Activated naive CD4-positive, alpha-beta T cell treated with anti-CD3 and anti-CD28 coated beads for 36 hours (primary cell): ENCODE measurements at regions not wholly inside any gene's neighbourhood (a gene's known extent, or its start where the extent isn't known, plus 50 kb on each side); places are given as distances from the start of the nearest gene placed in this dataset.
"Not testable (repeated sequence)": the region's sequence is repeated elsewhere in the genome, so short reads cannot be mapped to it uniquely, and the experiment has no call there.

Source experiments
- CTCF ChIA-PET: fragments of 350-600 bp; sonication (Branson Sonifier 250); formaldehyde crosslinking; loops from one replicate; lab custom pipeline; 2021; ENCODE audit warnings: antibody characterized with exemption; lab: Charles Lee
- DNase-seq: peaks from one replicate; pipeline ENCODE4 v3.0.0-alpha.2; 2020
- H3K27ac Mint-ChIP-seq: one replicate; pipeline ENCODE4 v1.8.0; 2021; ENCODE audit warnings: mild to moderate bottlenecking, mixed read lengths
- H3K27me3 Mint-ChIP-seq: one replicate; pipeline ENCODE4 v1.8.0; 2021; ENCODE audit warnings: low read depth, mixed read lengths
- H3K36me3 Mint-ChIP-seq: one replicate; pipeline ENCODE4 v1.8.0; 2021; ENCODE audit warnings: low read depth, mixed read lengths
- H3K4me1 Mint-ChIP-seq: one replicate; pipeline ENCODE4 v1.8.0; 2021; ENCODE audit warnings: low read depth, mixed read lengths
- H3K4me3 Mint-ChIP-seq: one replicate; pipeline ENCODE4 v1.8.0; 2021; ENCODE audit warnings: mild to moderate bottlenecking, moderate library complexity, mixed read lengths
- H3K9me3 Mint-ChIP-seq: one replicate; pipeline ENCODE4 v1.8.0; 2021; ENCODE audit warnings: mixed read lengths
- intact Hi-C: fragments of 100-400 bp; cut with micrococcal nuclease; formaldehyde crosslinking; loops from one replicate; pipeline ENCODE4 v1.15.1; 2023

DNA sequence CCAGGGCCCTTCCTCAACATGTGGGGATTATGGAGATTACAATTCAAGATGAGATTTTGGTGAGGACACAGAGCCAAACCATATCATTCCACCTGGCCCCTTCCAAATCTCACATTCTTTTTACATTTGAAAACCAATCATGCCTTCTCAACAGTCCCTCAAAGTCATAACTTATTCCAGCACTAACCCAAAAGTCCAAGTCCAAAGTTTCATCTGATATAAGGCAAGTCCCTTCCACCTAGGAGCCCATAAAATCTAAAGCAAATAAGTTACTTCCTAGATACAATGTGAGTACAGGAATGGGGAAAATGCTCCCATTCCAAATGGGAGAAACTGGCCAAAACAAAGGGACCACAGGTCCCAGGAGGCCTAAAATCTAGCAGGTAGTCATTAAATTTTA, 309.5 kb upstream of the SLITRK3 start:
- intact Hi-C loops = no loop called here
- CTCF ChIA-PET = no interaction called here
- Mint-ChIP-seq H3K27me3 (no peaks in the 10 kb centered on the region), H3K36me3 (no peaks in the 10 kb centered on the region), H3K4me3 (no peak overlapping the region), H3K9me3 (peaks cover 8% of the 10 kb centered on the region), H3K4me1 (no peaks in the 10 kb centered on the region), H3K27ac (no peak overlapping the region)
- DNase-seq = no peak

DNA sequence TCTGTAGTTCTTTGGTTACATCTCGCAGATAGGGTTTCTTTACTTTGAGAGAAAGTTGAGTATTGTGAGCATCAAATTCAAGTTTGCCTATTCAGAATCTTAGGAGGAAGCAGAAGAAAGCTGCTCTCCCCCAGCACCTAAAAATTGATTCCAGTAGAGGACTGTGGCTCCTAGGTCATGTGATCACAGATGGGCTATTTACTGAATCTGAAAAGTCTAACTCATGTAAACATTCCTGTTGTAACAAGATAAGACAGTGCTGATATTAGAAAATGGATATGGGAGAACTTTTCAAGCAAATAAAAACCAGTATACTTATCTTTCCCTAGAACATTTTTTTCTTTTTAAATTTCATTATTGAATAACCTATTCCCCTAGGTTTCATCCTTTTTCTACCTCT, 308.4 kb upstream of the SLITRK3 start:
- CTCF ChIA-PET = no interaction called here
- Mint-ChIP-seq H3K27me3 (no peaks in the 10 kb centered on the region), H3K27ac (no peak overlapping the region), H3K4me1 (no peaks in the 10 kb centered on the region), H3K36me3 (no peaks in the 10 kb centered on the region), H3K9me3 (peaks cover 8% of the 10 kb centered on the region), H3K4me3 (no peak overlapping the region)
- intact Hi-C loops = no loop called here
- no peak for DNase-seq

DNA sequence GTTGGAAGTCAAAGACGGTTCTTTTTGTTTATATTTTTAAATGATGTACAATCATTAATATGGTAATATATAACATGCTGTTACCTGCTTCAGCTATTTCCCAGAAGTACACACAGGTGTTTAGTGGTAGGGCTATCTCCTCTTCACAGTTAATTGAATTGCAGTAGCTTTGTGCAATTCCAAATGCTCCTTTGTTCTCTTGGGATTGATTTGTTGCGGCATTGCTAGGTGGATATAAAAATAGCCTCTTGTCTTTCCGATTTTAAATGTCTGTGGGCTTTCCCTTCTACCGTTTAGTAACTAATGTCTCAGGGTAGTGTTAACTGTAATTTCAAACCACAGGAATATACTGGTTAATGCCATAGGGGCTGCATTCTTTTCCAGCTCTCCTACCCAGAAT, 307.6 kb upstream of the SLITRK3 start:
- Mint-ChIP-seq H3K4me3 (no peak overlapping the region), H3K36me3 (no peaks in the 10 kb centered on the region), H3K27ac (no peak overlapping the region), H3K27me3 (no peaks in the 10 kb centered on the region), H3K4me1 (no peaks in the 10 kb centered on the region), H3K9me3 (peaks cover 8% of the 10 kb centered on the region)
- no peak for DNase-seq
- intact Hi-C loops = no loop called here
- CTCF ChIA-PET = no interaction called here

DNA sequence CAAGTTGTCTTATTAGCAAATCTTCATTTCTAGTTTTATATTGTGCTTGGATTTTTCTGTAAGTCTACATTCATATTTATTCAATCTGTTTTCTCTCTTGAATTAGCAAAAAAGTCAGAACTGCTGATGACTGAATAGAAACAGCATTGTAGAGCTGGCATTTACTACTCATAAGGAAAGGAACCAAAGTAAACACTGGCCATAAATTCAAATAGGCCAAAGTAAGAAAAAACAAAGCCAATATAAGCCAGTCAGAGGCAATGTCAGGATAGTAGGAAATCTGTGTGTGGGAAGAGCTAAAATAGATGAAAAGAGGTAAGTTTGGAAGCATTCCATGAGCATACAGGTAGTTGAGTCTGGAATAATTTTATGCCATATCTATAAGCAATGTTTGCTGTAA, 307.2 kb upstream of the SLITRK3 start:
- Mint-ChIP-seq H3K36me3 (no peaks in the 10 kb centered on the region), H3K9me3 (peaks cover 8% of the 10 kb centered on the region), H3K27ac (no peak overlapping the region), H3K27me3 (no peaks in the 10 kb centered on the region), H3K4me1 (no peaks in the 10 kb centered on the region), H3K4me3 (no peak overlapping the region)
- DNase-seq = no peak
- CTCF ChIA-PET = no interaction called here
- intact Hi-C loops = no loop called here

DNA sequence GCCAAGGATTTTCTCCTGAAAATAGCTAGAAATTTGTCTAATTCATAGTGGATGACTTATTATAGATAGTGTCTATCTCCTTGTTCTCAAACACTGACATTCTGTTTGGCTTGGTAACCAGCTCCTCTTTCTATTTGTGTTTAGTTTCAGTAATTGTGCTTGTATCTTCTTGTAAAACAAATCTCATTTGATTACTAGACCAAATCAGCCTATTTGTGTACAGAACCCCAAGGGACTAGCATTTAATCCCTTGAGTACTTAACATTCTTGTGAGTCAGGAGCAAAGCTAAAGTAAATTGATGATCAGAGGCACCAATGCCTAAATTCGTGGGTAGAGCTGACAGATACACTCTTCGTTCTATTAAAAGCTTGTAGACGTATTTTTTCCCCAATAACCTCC, 306.5 kb upstream of the SLITRK3 start:
- peaks cover 8% of the 10 kb centered on the region for H3K9me3 Mint-ChIP-seq
- no peaks in the 10 kb centered on the region for H3K4me1 Mint-ChIP-seq

DNA sequence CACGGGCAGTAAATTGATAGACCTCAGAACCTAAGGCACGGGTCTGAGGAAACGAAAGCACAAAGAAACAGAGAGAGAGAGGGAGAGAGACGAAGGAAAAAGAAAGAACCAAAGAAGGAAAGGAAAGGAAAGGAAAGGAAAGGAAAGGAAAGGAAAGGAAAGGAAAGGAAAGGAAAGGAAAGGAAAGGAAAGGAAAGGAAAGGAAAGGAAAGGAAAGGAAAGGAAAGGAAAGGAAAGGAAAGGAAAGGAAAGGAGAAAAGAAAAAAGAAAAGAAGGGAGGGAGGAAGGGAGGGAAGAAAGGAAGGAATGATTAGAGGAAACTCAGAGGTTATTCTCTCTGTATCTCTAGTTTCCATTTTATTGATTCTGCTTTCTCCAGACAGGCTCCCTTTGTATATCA, 302.6 kb upstream of the SLITRK3 start:
- H3K9me3 Mint-ChIP-seq, H3K27me3 Mint-ChIP-seq, CTCF ChIA-PET, H3K4me1 Mint-ChIP-seq, H3K4me3 Mint-ChIP-seq, DNase-seq, H3K27ac Mint-ChIP-seq, H3K36me3 Mint-ChIP-seq, intact Hi-C loops: not testable (repeated sequence)

More for the DNA sequence above, 306.5 kb upstream of the SLITRK3 start:
- no peak for DNase-seq
- no peaks in the 10 kb centered on the region for H3K36me3 Mint-ChIP-seq
- intact Hi-C loops = no loop called here
- no peak overlapping the region for H3K4me3 Mint-ChIP-seq
- H3K27me3 Mint-ChIP-seq = no peaks in the 10 kb centered on the region
- CTCF ChIA-PET = interaction anchor here (0.9 kb wide), 1 partner anchor 9 kb away, joined by 4 read pairs; no protein-coding TSS in a partner anchor
- no peak overlapping the region for H3K27ac Mint-ChIP-seq

- no peaks in the 10 kb centered on the region for H3K36me3 Mint-ChIP-seq
- no peak overlapping the region for H3K27ac Mint-ChIP-seq
- no peak for DNase-seq
- no peak overlapping the region for H3K4me3 Mint-ChIP-seq
- H3K9me3 Mint-ChIP-seq = peaks cover 18% of the 10 kb centered on the region
- CTCF ChIA-PET = no interaction called here
- no peaks in the 10 kb centered on the region for H3K27me3 Mint-ChIP-seq
- intact Hi-C loops = no loop called here
- no peaks in the 10 kb centered on the region for H3K4me1 Mint-ChIP-seq
Observed at GRCh38 chr3:165491487-165491886, 295.3 kb upstream of the SLITRK3 start.

GRCh38 chr3:165476399-165477060, 280.3 kb upstream of the SLITRK3 start:
- H3K27me3 Mint-ChIP-seq = no peaks in the 10 kb centered on the region
- H3K4me1 Mint-ChIP-seq = no peaks in the 10 kb centered on the region
- CTCF ChIA-PET = no interaction called here
- DNase-seq = no peak
- intact Hi-C loops = no loop called here
- H3K27ac Mint-ChIP-seq = no peak overlapping the region
- no peaks in the 10 kb centered on the region for H3K36me3 Mint-ChIP-seq
- peaks cover 1% of the 10 kb centered on the region for H3K9me3 Mint-ChIP-seq
- H3K4me3 Mint-ChIP-seq = no peak overlapping the region

DNA sequence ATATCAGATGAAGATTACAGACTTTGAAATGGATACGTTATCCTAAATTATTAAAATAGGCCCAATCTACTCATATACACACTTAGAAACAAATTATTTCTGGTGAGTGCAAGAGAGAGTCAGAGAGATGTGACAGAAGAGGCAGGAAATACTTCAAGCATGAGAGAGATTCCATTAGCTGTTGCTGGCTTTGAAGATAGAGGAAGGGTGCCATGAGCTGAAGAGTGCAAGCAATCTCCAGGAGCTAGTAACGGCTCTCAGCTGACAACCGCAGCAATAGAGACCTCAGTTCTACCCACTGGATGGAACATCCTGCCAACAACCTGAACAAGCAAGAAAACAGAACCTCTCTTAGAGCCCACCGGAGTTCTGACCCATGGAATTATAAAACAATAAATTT, 270.7 kb upstream of the SLITRK3 start:
- H3K27me3 Mint-ChIP-seq = no peaks in the 10 kb centered on the region
- H3K4me3 Mint-ChIP-seq = no peak overlapping the region
- intact Hi-C loops = no loop called here
- H3K4me1 Mint-ChIP-seq = no peaks in the 10 kb centered on the region
- CTCF ChIA-PET = no interaction called here
- peaks cover 8% of the 10 kb centered on the region for H3K9me3 Mint-ChIP-seq
- no peak overlapping the region for H3K27ac Mint-ChIP-seq
- H3K36me3 Mint-ChIP-seq = no peaks in the 10 kb centered on the region
- DNase-seq = no peak

DNA sequence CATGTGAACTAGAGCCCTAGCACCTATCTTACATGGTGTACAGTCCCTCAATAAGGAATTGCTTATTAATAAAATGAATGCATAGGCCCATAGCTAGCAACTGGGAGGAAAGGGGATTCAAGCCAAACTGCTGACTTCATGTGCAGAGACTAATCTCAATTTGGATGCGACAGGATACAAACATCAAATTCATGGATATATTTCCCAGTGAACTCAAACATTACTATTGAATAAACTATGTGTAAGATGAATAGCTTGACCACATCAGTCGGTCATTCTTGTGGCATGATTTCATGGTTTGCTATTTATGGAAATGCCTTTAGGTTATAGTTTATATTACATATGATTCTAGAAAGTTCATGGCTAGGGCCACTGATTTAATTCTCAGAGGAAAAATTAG, 268.6 kb upstream of the SLITRK3 start:
- H3K27ac Mint-ChIP-seq = no peak overlapping the region
- H3K4me1 Mint-ChIP-seq = no peaks in the 10 kb centered on the region
- H3K27me3 Mint-ChIP-seq = no peaks in the 10 kb centered on the region
- intact Hi-C loops = no loop called here
- no peak overlapping the region for H3K4me3 Mint-ChIP-seq
- CTCF ChIA-PET = no interaction called here
- no peak for DNase-seq
- H3K9me3 Mint-ChIP-seq = peaks cover 3% of the 10 kb centered on the region
- H3K36me3 Mint-ChIP-seq = no peaks in the 10 kb centered on the region

- Mint-ChIP-seq H3K4me3 (no peak overlapping the region), H3K27me3 (no peaks in the 10 kb centered on the region), H3K36me3 (no peaks in the 10 kb centered on the region), H3K9me3 (peaks cover 2% of the 10 kb centered on the region), H3K4me1 (no peaks in the 10 kb centered on the region), H3K27ac (no peak overlapping the region)
- intact Hi-C loops = no loop called here
- CTCF ChIA-PET = interaction anchor here (0.7 kb wide), 1 partner anchor 1576 kb away, joined by 3 read pairs; no protein-coding TSS in a partner anchor
- no peak for DNase-seq
Observed at GRCh38 chr3:165463531-165463930, 267.3 kb upstream of the SLITRK3 start.

DNA sequence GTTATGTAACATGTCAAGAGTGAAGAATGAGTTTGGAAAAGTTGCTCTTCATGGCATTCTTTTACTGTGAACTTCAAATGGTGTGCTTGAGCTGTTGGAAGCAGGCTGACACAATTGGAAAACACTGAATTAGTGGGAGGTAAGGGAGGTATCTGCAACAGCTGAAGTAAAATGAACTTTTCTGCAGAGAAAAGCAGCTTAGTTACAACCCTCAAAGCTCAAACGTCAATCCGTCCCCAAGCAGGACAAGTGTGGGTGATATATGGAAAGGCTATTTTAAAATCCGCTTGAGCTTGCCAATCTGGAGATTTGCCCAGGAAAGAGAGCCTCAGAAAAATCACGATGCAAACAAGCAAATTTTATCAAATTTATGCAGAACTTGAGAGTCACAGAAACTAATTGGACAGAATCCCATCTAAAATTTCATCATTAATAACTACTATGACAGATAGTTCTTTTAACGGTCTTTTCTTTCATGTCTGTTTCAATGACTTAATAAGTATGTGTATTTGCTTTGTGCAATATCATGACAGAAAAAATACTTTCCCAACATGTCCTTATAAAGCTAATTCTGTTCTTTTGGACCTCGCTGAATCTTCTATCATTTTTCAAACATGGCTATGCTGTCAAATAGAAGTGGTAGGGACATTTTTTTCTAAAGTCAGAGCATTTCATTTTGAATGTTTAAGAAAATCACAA, 266.6 kb upstream of the SLITRK3 start:
- Mint-ChIP-seq H3K27ac (no peak overlapping the region), H3K4me1 (no peaks in the 10 kb centered on the region), H3K9me3 (peaks cover 2% of the 10 kb centered on the region), H3K4me3 (no peak overlapping the region), H3K36me3 (no peaks in the 10 kb centered on the region), H3K27me3 (no peaks in the 10 kb centered on the region)
- intact Hi-C loops = no loop called here
- CTCF ChIA-PET = interaction anchor here (0.7 kb wide), 1 partner anchor 16 kb away, joined by 3 read pairs; no protein-coding TSS in a partner anchor
- DNase-seq = no peak
